Astrocyte of the cerebellum (primary cell): ENCODE measurements at regions not wholly inside any gene's neighbourhood (a gene's known extent, or its start where the extent isn't known, plus 50 kb on each side); places are given as distances from the start of the nearest gene placed in this dataset.

Experiments
- DNase-seq: peaks from one replicate; pipeline ENCODE4 v3.0.0-alpha.2; 2011; ENCODE audit warnings: low read depth
- H3K4me3 ChIP-seq: 2 replicates; pipeline ENCODE4 v1.5.1; 2011; ENCODE audit warnings: mild to moderate bottlenecking, low read depth, low read length, moderate library complexity
- CTCF ChIP-seq: IDR thresholded peaks from 2 replicates; pipeline ENCODE4 v1.5.1; 2012; ENCODE audit warnings: low read length, low read depth, moderate library complexity, mild to moderate bottlenecking; ENCODE audit errors: missing control alignments
- in situ Hi-C: cut with HindIII; loops from 2 replicates; pipeline ENCODE4 v1.10.0; 2017; ENCODE audit warnings: low sequenced_read_pairs

GRCh38 chr5:25562656-25563055 lies 917.9 kb upstream of the CDH10 start:
- TF ChIP-seq CTCF, result no peak
- in situ Hi-C loops, result no loop called here

GRCh38 chr5:25554077-25554476 lies 909.3 kb upstream of the CDH10 start:
- H3K4me3 ChIP-seq, result no peak overlapping the region
- no peak for TF ChIP-seq CTCF
- in situ Hi-C loops, result no loop called here
- DNase-seq, result no peak

More at GRCh38 chr5:25562656-25563055, 917.9 kb upstream of the CDH10 start:
- no peak for DNase-seq
- H3K4me3 ChIP-seq, result no peak overlapping the region

- no peak for TF ChIP-seq CTCF
- in situ Hi-C loops, result no loop called here
- H3K4me3 ChIP-seq, result no peak overlapping the region
- no peak for DNase-seq
These were observed 908.2 kb upstream of the CDH10 start for GRCh38 chr5:25552871-25553481.

GRCh38 chr5:25550793-25551192 lies 906.0 kb upstream of the CDH10 start:
- TF ChIP-seq CTCF, result no peak
- no peak overlapping the region for H3K4me3 ChIP-seq
- DNase-seq, result no peak
- in situ Hi-C loops, result no loop called here

GRCh38 chr5:25544652-25545249 lies 900.0 kb upstream of the CDH10 start:
- in situ Hi-C loops, result no loop called here

GRCh38 chr5:25540628-25541027 lies 895.9 kb upstream of the CDH10 start:
- in situ Hi-C loops, result no loop called here
- no peak for DNase-seq
- no peak overlapping the region for H3K4me3 ChIP-seq
- no peak for TF ChIP-seq CTCF

More at GRCh38 chr5:25544652-25545249, 900.0 kb upstream of the CDH10 start:
- no peak overlapping the region for H3K4me3 ChIP-seq
- peak; percentile 3 for DNase-seq
- TF ChIP-seq CTCF, result peak; percentile 71
